GM23248 (cell line): ENCODE measurements at regions not wholly inside any gene's neighbourhood (a gene's known extent, or its start where the extent isn't known, plus 50 kb on each side); places are given as distances from the start of the nearest gene placed in this dataset.

ENCODE experiments used
- DNase-seq: peaks from one replicate; pipeline ENCODE4 v3.0.0-alpha.2; 2015
- H2AFZ ChIP-seq: fragments of 200-600 bp; sonication (generic); 2 replicates; pipeline ENCODE4 v1.6.1; 2016; ENCODE audit warnings: antibody characterized with exemption
- H3F3A ChIP-seq: fragments of 200-600 bp; sonication (generic); 2 replicates; pipeline ENCODE4 v1.6.1; 2016; ENCODE audit warnings: mild to moderate bottlenecking, antibody characterized with exemption, mixed run types; ENCODE audit not compliant: insufficient read depth
- H3K27ac ChIP-seq: fragments of 200-600 bp; sonication (generic); 2 replicates; pipeline ENCODE4 v1.5.1; 2016; ENCODE audit warnings: mild to moderate bottlenecking
- H3K27me3 ChIP-seq: fragments of 200-600 bp; sonication (generic); replicated peaks from 2 replicates; pipeline ENCODE4 v1.6.1; 2016; ENCODE audit warnings: mild to moderate bottlenecking; ENCODE audit not compliant: insufficient read depth
- H3K36me3 ChIP-seq: fragments of 200-600 bp; sonication (generic); 2 replicates; pipeline ENCODE4 v1.6.1; 2016; ENCODE audit warnings: low read depth, mild to moderate bottlenecking
- H3K4me1 ChIP-seq: fragments of 200-600 bp; sonication (generic); 2 replicates; pipeline ENCODE4 v1.6.1; 2016; ENCODE audit warnings: mild to moderate bottlenecking; ENCODE audit not compliant: insufficient read depth
- H3K4me2 ChIP-seq: fragments of 200-600 bp; sonication (generic); one replicate; pipeline ENCODE4 v1.6.1; 2016; ENCODE audit warnings: mild to moderate bottlenecking; ENCODE audit not compliant: unreplicated experiment
- H3K4me3 ChIP-seq: fragments of 200-600 bp; sonication (generic); 2 replicates; pipeline ENCODE4 v1.5.1; 2016; ENCODE audit warnings: mild to moderate bottlenecking
- H3K79me2 ChIP-seq: fragments of 200-600 bp; sonication (generic); 2 replicates; pipeline ENCODE4 v1.6.1; 2016; ENCODE audit warnings: mild to moderate bottlenecking; ENCODE audit not compliant: insufficient read depth
- H3K9ac ChIP-seq: fragments of 200-600 bp; sonication (generic); 2 replicates; pipeline ENCODE4 v1.6.1; 2016; ENCODE audit warnings: mild to moderate bottlenecking
- H3K9me2 ChIP-seq: fragments of 200-600 bp; sonication (generic); 2 replicates; pipeline ENCODE4 v1.6.1; 2016; ENCODE audit warnings: mixed run types, mild to moderate bottlenecking, moderate library complexity; ENCODE audit not compliant: insufficient read depth
- H3K9me3 ChIP-seq: fragments of 200-600 bp; sonication (generic); one replicate; pipeline ENCODE4 v1.6.1; 2017; ENCODE audit warnings: low read depth
- H4K20me1 ChIP-seq: fragments of 200-600 bp; sonication (generic); 2 replicates; pipeline ENCODE4 v1.6.0; 2016; ENCODE audit not compliant: insufficient read depth
- EZH2 ChIP-seq: fragments of 200-600 bp; sonication (generic); IDR thresholded peaks from 2 replicates; pipeline ENCODE4 v1.6.1; 2018; ENCODE audit warnings: antibody characterized with exemption, mild to moderate bottlenecking; ENCODE audit not compliant: insufficient read depth, poor library complexity, severe bottlenecking
- EZH2phosphoT487 ChIP-seq: fragments of 200-600 bp; sonication (generic); IDR thresholded peaks from 2 replicates; pipeline ENCODE4 v1.6.1; 2018; ENCODE audit warnings: antibody characterized with exemption, moderate library complexity, mild to moderate bottlenecking, low read depth; ENCODE audit not compliant: insufficient read depth
- WGBS, 2 experiments: methylation state at CpG; one replicate each; pipeline ENCODE4 v1.1.6; 2015 to 2017; ENCODE audit warnings: low lambda C conversion rate in 2 of 2, low coverage in 1 of 2; ENCODE audit errors: missing lambda C conversion rate in 2 of 2; 5-methylcytosine and 5-hydroxymethylcytosine counted together
- in situ Hi-C: fragments of 300-500 bp; cut with MboI; formaldehyde crosslinking; loops from 2 replicates; pipeline ENCODE4 v1.15.0; 2020

- peaks cover 20% of the 10 kb centered on the region for H3F3A ChIP-seq
- no peak overlapping the region for H3K27ac ChIP-seq
- H3K4me3 ChIP-seq = no peak overlapping the region
- in situ Hi-C loops = loop anchor here (25.0 kb wide), 1 partner anchor 704 kb away; no protein-coding TSS in a partner anchor
- DNase-seq = no peak
- no peaks in the 10 kb centered on the region for H3K36me3 ChIP-seq
- no peak overlapping the region for H3K9ac ChIP-seq
- no peak overlapping the region for H3K4me2 ChIP-seq
- no peaks in the 10 kb centered on the region for H4K20me1 ChIP-seq
- H3K27me3 ChIP-seq = no peaks in the 10 kb centered on the region
- TF ChIP-seq EZH2 (no peak), EZH2phosphoT487 (no peak)
- peaks cover 10% of the 10 kb centered on the region for H3K4me1 ChIP-seq
- no peak overlapping the region for H2AFZ ChIP-seq
- 87 to 95% methylated on average over 2 of the region's 2 CpGs for WGBS, 2 experiments
- no peaks in the 10 kb centered on the region; the same call in 1 of the 2 replicates for H3K9me2 ChIP-seq
- no peaks in the 10 kb centered on the region for H3K79me2 ChIP-seq
- no peaks in the 10 kb centered on the region for H3K9me3 ChIP-seq
Observed at GRCh38 chr5:93082981-93083380, 498.0 kb downstream of the NR2F1-AS1 start.

GRCh38 chr5:93079046-93079445, 502.0 kb downstream of the NR2F1-AS1 start:
- peaks cover 42% of the 10 kb centered on the region for H3F3A ChIP-seq
- peak overlapping the region; percentile 41 for H3K4me2 ChIP-seq
- in situ Hi-C loops = loop anchor here (25.0 kb wide), 1 partner anchor 708 kb away; no protein-coding TSS in a partner anchor
- H3K9me3 ChIP-seq = no peaks in the 10 kb centered on the region
- H3K27ac ChIP-seq = peak overlapping the region; percentile 62
- H3K27me3 ChIP-seq = no peaks in the 10 kb centered on the region
- H3K4me1 ChIP-seq = peaks cover 45% of the 10 kb centered on the region
- WGBS, 2 experiments = 50 to 59% methylated on average over 2 of the region's 2 CpGs
- no peaks in the 10 kb centered on the region for H4K20me1 ChIP-seq
- TF ChIP-seq EZH2phosphoT487 (no peak), EZH2 (no peak)
- H2AFZ ChIP-seq = no peak overlapping the region
- no peak for DNase-seq
- no peaks in the 10 kb centered on the region for H3K9me2 ChIP-seq
- H3K9ac ChIP-seq = no peak overlapping the region
- H3K4me3 ChIP-seq = peak overlapping the region; percentile 22
- no peaks in the 10 kb centered on the region for H3K79me2 ChIP-seq
- H3K36me3 ChIP-seq = no peaks in the 10 kb centered on the region

GRCh38 chr5:93078082-93079038, 502.7 kb downstream of the NR2F1-AS1 start:
- no peaks in the 10 kb centered on the region for H3K79me2 ChIP-seq
- DNase-seq = peak; percentile 97
- no peak overlapping the region for H3K9ac ChIP-seq
- H3K4me1 ChIP-seq = peaks cover 49% of the 10 kb centered on the region
- WGBS, 2 experiments = 2% methylated on average over 11 of the region's 11 CpGs
- peak overlapping the region; percentile 47 for H3K4me3 ChIP-seq
- no peaks in the 10 kb centered on the region for H3K9me3 ChIP-seq
- no peaks in the 10 kb centered on the region for H4K20me1 ChIP-seq
- H3K36me3 ChIP-seq = no peaks in the 10 kb centered on the region
- in situ Hi-C loops = loop anchor here (25.0 kb wide), 1 partner anchor 709 kb away; no protein-coding TSS in a partner anchor
- H3K9me2 ChIP-seq = no peaks in the 10 kb centered on the region
- peaks cover 47% of the 10 kb centered on the region for H3F3A ChIP-seq
- peak; percentile 91; the same call in 1 of the 2 replicates for TF ChIP-seq EZH2phosphoT487
- TF ChIP-seq EZH2 = no peak
- H2AFZ ChIP-seq = no peak overlapping the region
- H3K4me2 ChIP-seq = peak overlapping the region; percentile 74
- peak overlapping the region; percentile 62 for H3K27ac ChIP-seq
- no peaks in the 10 kb centered on the region for H3K27me3 ChIP-seq

- Histone ChIP-seq H3K27ac (no peak overlapping the region), H3K4me2 (peak overlapping the region; percentile 27), H4K20me1 (no peaks in the 10 kb centered on the region), H3K4me3 (no peak overlapping the region), H3K9me3 (no peaks in the 10 kb centered on the region), H3K4me1 (peaks cover 61% of the 10 kb centered on the region), H3K36me3 (no peaks in the 10 kb centered on the region), H3K79me2 (no peaks in the 10 kb centered on the region), H3K9ac (no peak overlapping the region), H3F3A (peaks cover 49% of the 10 kb centered on the region), H2AFZ (0 out of 2 replicates have a peak overlapping the region, but pooled peaks have one; percentile 0), H3K9me2 (no peaks in the 10 kb centered on the region), H3K27me3 (no peaks in the 10 kb centered on the region)
- in situ Hi-C loops = loop anchor here (25.0 kb wide), 1 partner anchor 711 kb away; no protein-coding TSS in a partner anchor
- WGBS, 2 experiments = 98 to 99% methylated on average over 4 of the region's 4 CpGs
- TF ChIP-seq EZH2 (no peak), EZH2phosphoT487 (no peak)
- DNase-seq = no peak
Observed at GRCh38 chr5:93076566-93076965, 504.5 kb downstream of the NR2F1-AS1 start.
